ENCODE measurements at regions not wholly inside any gene's neighbourhood (a gene's known extent, or its start where the extent isn't known, plus 50 kb on each side); places are given as distances from the start of the nearest gene placed in this dataset.
"Not testable (repeated sequence)": the region's sequence is repeated elsewhere in the genome, so short reads cannot be mapped to it uniquely, and the experiment has no call there.

- Histone ChIP-seq H3K4me2 (ENCODE audit: unreplicated experiment) (no peak overlapping the region), H3K79me2 (ENCODE audit: insufficient read depth) (no peaks in the 10 kb centered on the region), H3K4me3 (no peak overlapping the region), H3K36me3 (ENCODE audit: low read depth) (no peaks in the 10 kb centered on the region), H3K9me3 (ENCODE audit: low read depth) (no peaks in the 10 kb centered on the region), H3K27me3 (replicated peaks; ENCODE audit: insufficient read depth) (no peaks in the 10 kb centered on the region), H2AFZ (no peak overlapping the region), H3K4me1 (ENCODE audit: insufficient read depth) (0 out of 2 replicates have a peak, but pooled peaks cover 6% of the 10 kb centered on the region), H3F3A (ENCODE audit: insufficient read depth) (peaks cover 16% of the 10 kb centered on the region; the same call in 1 of the 2 replicates), H3K27ac (no peak overlapping the region), H3K9me2 (ENCODE audit: insufficient read depth) (no peaks in the 10 kb centered on the region), H4K20me1 (ENCODE audit: insufficient read depth) (no peaks in the 10 kb centered on the region), H3K9ac (no peak overlapping the region)
- in situ Hi-C loops (cut with MboI): no loop called here
- peak; percentile 52 for DNase-seq
- WGBS, 2 experiments (ENCODE audit: low coverage in 1 of 2, low lambda C conversion rate in 2 of 2, missing lambda C conversion rate in 2 of 2): 10 to 11% methylated on average over 2 of the region's 2 CpGs
- TF ChIP-seq EZH2phosphoT487 (IDR thresholded peaks at IDR 0.05; ENCODE audit: insufficient read depth, low read depth): no peak
- TF ChIP-seq EZH2 (IDR thresholded peaks at IDR 0.05; ENCODE audit: insufficient read depth, poor library complexity, severe bottlenecking): no peak
Measured at GRCh38 chr1:55868026-55868425, 652.9 kb upstream of the USP24 start.

DNA sequence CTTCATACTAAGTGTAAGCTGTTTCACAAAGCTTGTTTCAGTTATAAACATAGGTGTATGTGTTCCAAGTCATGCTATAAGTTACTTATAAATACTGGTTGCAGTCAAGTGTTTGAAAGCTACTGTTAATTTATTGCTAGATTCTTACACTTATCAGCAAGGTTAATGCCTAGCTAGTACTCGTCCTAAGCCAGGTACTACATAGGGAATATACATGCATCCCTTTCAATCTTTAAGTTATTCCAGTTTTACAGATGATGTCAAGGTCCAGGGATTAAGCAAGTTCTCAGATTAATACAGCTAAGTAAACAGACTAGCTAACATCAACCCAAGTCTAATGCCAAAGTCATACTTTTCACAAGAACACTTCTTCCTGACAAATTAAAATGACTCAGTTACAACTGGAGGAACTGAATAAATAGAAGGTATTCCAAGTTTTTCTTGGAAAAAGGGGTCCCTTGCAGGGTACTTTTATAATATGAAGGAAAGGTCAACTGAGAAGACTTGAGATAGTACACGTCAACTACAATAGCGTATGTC lies 652.2 kb upstream of the USP24 start:
- no peak for DNase-seq
- in situ Hi-C loops (cut with MboI): no loop called here
- no peaks in the 10 kb centered on the region for H3K36me3 ChIP-seq (ENCODE audit: low read depth)
- H3K9me2 ChIP-seq (ENCODE audit: insufficient read depth): no peaks in the 10 kb centered on the region
- no peak overlapping the region for H3K27ac ChIP-seq
- no peaks in the 10 kb centered on the region for H3K27me3 ChIP-seq (replicated peaks; ENCODE audit: insufficient read depth)
- 86 to 90% methylated on average over 3 of the region's 3 CpGs for WGBS, 2 experiments (ENCODE audit: low coverage in 1 of 2, low lambda C conversion rate in 2 of 2, missing lambda C conversion rate in 2 of 2)
- H3F3A ChIP-seq (ENCODE audit: insufficient read depth): peaks cover 16% of the 10 kb centered on the region; the same call in 1 of the 2 replicates
- TF ChIP-seq EZH2 (IDR thresholded peaks at IDR 0.05; ENCODE audit: insufficient read depth, poor library complexity, severe bottlenecking) (no peak), EZH2phosphoT487 (IDR thresholded peaks at IDR 0.05; ENCODE audit: insufficient read depth, low read depth) (no peak)
- no peak overlapping the region for H3K4me2 ChIP-seq (ENCODE audit: unreplicated experiment)
- H4K20me1 ChIP-seq (ENCODE audit: insufficient read depth): no peaks in the 10 kb centered on the region
- H3K4me1 ChIP-seq (ENCODE audit: insufficient read depth): 0 out of 2 replicates have a peak, but pooled peaks cover 6% of the 10 kb centered on the region
- H3K9ac ChIP-seq: no peak overlapping the region
- H3K9me3 ChIP-seq (ENCODE audit: low read depth): no peaks in the 10 kb centered on the region
- H3K79me2 ChIP-seq (ENCODE audit: insufficient read depth): no peaks in the 10 kb centered on the region
- H2AFZ ChIP-seq: no peak overlapping the region
- no peak overlapping the region for H3K4me3 ChIP-seq

DNA sequence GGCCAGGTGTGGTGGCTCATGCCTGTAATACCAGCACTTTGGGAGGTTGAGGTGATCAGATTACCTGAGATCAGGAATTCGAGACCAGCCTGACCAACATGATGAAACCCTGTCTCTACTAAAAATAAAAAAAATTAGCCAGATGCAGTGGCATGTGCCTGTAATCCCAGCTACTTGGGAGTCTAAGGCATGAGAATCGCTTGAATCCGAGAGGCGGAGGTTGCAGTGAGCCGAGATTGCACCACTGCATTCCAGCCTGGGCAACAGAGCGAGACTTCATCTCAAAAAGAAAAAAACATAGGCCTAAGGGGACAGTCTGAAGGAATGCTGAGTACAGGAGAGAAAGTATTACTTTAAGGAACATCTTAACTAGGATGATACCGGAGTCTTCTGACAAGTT lies 650.6 kb upstream of the USP24 start:
- H3K4me1 ChIP-seq (ENCODE audit: insufficient read depth); H3K36me3 ChIP-seq (ENCODE audit: low read depth); H2AFZ ChIP-seq; H3K4me3 ChIP-seq; H3K4me2 ChIP-seq (ENCODE audit: unreplicated experiment); H3K27ac ChIP-seq; H4K20me1 ChIP-seq (ENCODE audit: insufficient read depth); in situ Hi-C loops (cut with MboI); DNase-seq; H3K9me2 ChIP-seq (ENCODE audit: insufficient read depth); H3K27me3 ChIP-seq (replicated peaks; ENCODE audit: insufficient read depth); H3K79me2 ChIP-seq (ENCODE audit: insufficient read depth); H3K9me3 ChIP-seq (ENCODE audit: low read depth); H3K9ac ChIP-seq: not testable (repeated sequence)
- 92 to 94% methylated on average over 7 of the region's 7 CpGs for WGBS, 2 experiments (ENCODE audit: low coverage in 1 of 2, low lambda C conversion rate in 2 of 2, missing lambda C conversion rate in 2 of 2)
- peaks cover 16% of the 10 kb centered on the region; the same call in 1 of the 2 replicates for H3F3A ChIP-seq (ENCODE audit: insufficient read depth)

DNA sequence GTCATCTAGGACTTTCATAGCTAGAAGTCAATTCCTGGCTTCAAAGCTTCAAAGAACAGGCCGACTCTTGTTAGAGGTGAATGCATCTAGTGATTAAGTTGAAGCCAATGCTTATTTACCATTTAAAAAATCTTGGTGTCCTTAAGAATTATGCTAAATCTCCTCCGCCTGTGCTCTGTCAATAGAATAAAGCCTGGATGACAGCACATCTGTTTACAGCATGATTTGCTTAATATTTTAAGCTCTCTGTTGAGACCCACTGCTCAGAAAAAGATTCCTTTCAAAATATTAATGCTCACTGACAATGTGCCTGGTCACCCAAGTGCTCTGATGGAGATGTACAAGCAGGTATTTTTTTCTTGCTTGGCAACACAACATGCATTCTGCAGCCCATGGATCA lies 649.1 kb upstream of the USP24 start:
- Histone ChIP-seq H4K20me1 (ENCODE audit: insufficient read depth) (no peaks in the 10 kb centered on the region), H3K9me2 (ENCODE audit: insufficient read depth) (no peaks in the 10 kb centered on the region), H3K36me3 (ENCODE audit: low read depth) (no peaks in the 10 kb centered on the region), H3K4me3 (no peak overlapping the region), H3K9ac (no peak overlapping the region), H3K9me3 (ENCODE audit: low read depth) (no peaks in the 10 kb centered on the region), H3K79me2 (ENCODE audit: insufficient read depth) (no peaks in the 10 kb centered on the region), H3K4me1 (ENCODE audit: insufficient read depth) (0 out of 2 replicates have a peak, but pooled peaks cover 6% of the 10 kb centered on the region), H3F3A (ENCODE audit: insufficient read depth) (peaks cover 16% of the 10 kb centered on the region; the same call in 1 of the 2 replicates), H3K4me2 (ENCODE audit: unreplicated experiment) (no peak overlapping the region), H3K27ac (no peak overlapping the region), H2AFZ (no peak overlapping the region), H3K27me3 (replicated peaks; ENCODE audit: insufficient read depth) (no peaks in the 10 kb centered on the region)
- DNase-seq: no peak
- no peak for TF ChIP-seq EZH2 (IDR thresholded peaks at IDR 0.05; ENCODE audit: insufficient read depth, poor library complexity, severe bottlenecking)
- no peak for TF ChIP-seq EZH2phosphoT487 (IDR thresholded peaks at IDR 0.05; ENCODE audit: insufficient read depth, low read depth)
- in situ Hi-C loops (cut with MboI): no loop called here
- 77 to 93% methylated on average over 2 of the region's 2 CpGs for WGBS, 2 experiments (ENCODE audit: low coverage in 1 of 2, low lambda C conversion rate in 2 of 2, missing lambda C conversion rate in 2 of 2)
